NCI-H2029 (cell line): ENCODE measurements at regions not wholly inside any gene's neighbourhood (a gene's known extent, or its start where the extent isn't known, plus 50 kb on each side); places are given as distances from the start of the nearest gene placed in this dataset.

Experiments
- DNase-seq: peaks from one replicate; lab custom pipeline; 2025; lab: John Stamatoyannopoulos, UW

GRCh38 chr5:171509467-171509866, 90.0 kb downstream of the FGF18 start:
- DNase-seq: no peak

DNA sequence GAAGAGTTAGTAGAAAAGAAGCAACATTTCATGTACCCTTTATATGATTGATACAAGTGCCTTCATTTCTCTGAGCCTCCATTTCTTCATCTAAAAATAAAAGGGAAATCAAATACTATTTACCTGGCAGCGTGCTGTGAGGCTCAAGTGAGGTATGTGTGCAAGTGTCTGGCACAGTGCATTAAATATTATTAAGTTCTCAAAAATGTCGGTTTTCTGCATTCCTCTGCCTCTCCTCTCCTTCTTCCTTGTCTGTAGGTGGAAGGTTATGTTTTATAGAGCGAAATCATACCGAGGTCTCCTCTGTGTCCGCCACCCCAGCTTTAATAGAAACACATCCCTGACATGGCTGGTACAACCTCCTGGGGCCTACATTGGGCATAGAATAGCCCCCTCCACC, 93.0 kb downstream of the FGF18 start:
- DNase-seq: no peak

DNA sequence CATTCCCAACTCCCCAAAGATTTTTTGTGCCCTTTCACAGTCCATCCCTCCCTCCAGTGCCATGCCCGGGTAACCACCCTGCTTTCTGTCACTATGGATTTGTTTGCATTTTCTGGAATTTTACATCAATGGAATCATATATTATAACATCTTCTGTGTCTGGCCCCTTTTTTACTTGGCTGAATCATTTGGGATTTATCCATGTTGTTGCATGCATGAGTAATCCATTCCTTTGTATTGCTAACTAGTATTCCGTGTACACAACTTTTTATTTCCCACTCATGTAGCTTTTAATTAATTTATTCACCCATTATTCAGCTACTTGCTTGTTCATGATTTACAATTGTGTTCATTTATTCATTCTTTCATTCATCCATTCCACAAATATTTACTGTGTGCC, 94.1 kb downstream of the FGF18 start:
- DNase-seq: no peak

DNA sequence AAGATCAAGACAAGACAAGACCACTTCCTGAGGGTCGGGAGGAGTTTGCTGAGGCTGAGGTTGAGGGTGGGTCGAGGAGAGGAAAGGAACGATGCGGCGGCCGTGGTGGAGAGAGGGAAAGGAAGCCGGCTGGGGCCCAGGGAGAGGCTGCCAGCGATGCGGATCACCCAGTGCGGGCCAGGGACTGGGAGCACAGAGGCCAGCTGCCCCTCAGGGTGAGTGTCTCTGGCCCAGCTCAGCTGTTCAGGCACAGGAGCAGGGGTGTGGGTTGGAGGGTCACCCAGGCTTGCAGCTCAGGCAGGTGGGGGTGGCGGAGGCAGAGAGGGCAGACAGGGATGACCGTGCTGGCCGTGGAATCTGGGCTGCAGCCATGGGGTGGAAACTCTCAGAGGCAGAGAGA, 99.5 kb downstream of the FGF18 start:
- no peak for DNase-seq

GRCh38 chr5:171520300-171521174, 101.1 kb downstream of the FGF18 start:
- DNase-seq: no peak

DNA sequence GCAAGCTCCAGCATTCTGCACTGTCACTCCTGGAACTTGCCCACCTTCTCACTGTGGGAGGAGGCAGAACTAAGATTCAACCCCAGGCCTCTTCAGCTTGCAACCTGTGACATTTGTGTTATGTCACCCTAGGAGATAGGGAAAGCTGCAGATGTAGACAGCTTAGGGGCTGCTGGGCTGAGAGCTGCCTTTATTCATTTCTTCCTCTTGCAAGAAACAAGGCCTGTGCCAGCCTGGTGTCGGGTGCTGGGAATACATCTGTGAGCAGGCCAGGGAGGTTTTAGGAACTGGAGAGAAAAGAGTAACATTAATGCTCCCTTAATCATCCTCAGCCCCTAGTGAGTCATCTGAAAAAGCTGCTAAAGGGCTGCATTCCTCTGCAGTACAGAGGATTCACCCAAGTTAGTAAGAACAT, 101.8 kb downstream of the FGF18 start:
- no peak for DNase-seq

DNA sequence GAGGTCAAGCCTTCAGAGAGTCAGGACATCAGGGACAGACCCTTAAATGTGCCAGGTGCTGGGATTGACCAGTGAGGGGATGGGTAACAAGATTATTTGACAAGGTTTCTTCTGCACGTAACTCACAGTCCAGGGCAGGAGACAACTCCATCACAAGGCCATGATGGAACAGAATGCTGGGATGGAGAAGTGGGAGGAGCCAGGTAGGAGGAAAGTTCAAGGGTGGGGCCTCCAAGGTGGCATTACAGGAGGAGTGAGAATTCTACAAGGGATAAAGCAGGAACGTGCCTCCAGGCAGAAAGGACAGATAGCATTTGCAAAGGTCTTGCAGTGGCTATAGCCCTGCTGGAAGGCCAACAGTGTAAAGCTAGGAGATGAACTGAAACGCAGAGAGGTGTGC, 102.2 kb downstream of the FGF18 start:
- no peak for DNase-seq

DNA sequence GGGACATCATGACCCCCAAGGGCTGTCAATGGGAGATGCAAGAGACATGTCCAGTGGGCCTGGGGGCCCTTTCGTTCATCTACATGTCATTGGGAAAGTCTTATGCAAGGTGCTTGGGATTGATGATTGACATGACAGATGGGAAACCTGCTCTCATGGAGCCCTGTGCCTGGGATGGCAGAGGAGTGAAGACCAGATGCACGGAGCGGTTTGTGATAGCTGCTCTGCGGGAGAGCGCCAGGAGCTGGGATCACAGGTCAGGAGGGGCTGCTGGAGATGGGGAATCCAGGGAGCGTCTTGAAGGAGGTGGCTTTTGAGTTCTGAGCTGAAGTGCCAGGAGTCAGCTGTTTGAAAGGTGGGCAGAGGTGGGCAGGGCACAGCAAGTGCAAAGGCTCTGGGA, 104.3 kb downstream of the FGF18 start:
- DNase-seq: no peak

GRCh38 chr5:171524466-171524865, 105.0 kb downstream of the FGF18 start:
- DNase-seq: no peak

GRCh38 chr5:171525085-171525484, 105.6 kb downstream of the FGF18 start:
- no peak for DNase-seq

DNA sequence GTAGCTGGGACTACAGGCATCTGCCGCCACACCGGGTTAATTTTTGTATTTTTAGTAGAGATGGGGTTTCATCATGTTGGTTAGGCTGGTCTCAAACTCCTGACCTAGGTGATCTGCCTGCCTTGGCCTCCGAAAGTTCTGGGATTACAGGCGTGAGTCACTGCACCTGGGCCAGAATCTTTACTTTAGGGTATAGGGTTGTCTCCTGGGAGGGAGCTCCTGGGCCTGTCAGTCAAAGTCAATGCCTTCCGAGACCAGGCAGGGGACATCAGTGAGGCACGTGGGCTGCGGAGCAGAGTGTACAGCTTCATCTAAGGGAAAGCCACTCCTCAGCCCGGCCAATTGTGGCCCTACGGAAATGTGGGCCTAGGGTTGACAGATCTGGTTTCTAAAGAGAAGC, 108.6 kb downstream of the FGF18 start:
- no peak for DNase-seq

GRCh38 chr5:171528865-171529614, 109.6 kb downstream of the FGF18 start:
- DNase-seq: no peak

- no peak for DNase-seq
Measured at GRCh38 chr5:171531638-171532037, 112.2 kb downstream of the FGF18 start.

DNA sequence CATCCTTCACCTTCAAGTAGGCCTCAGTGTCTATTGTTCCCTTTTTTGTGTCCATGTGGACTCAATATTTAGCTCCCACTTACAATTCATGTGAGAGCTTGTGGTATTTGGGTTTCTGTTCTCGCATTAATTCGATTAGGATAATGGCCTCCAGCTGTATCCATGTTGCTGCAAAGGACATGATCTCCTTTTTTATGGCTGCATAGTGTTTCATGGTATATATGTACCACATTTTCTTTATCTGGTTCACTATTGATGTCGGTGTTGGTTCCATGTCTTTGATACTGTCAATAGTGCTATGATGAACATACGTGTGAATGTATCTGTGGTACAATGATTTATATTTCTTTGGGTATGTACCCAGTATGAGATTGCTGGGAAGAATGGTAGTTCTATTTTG, 113.7 kb downstream of the FGF18 start:
- DNase-seq: no peak

DNA sequence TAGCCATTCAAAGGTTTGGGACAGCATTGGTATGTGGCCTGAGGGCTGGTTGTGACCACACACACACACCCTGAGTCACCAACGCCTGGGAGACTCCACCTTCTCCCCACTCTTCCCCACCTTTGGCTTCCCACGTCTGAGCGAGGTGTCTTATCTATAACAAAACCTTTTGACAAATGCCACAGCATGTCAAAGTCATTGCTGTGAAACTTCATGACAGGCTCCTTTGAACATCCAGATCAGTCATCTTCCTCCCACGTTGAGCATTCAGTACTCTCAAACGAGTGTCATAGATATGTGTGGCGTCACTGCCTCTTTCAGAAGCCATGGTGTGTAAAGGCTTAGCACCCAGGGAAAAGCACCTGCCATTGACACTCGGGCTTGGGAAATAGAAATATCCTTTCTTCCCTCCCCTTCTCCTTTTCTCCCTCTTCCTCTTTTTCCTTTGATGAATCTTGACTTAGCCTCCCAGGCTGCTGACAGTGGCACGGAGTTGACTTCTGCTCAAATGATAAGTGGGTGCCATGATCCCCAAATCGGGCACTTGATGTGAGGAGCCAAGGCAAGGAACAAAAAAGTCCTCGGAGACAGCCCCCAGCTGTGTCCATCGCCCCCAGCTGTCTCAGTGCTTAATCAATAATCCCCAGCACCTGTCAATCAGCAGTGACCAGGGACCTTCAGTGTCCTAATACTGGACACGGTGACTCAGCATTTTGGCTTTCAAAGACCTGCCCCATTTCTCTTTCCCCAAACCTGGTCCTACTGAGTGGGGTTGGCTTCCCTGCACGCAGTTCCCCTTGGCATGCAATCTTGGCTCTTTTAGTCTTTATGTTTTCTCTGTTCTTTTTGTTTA, 114.8 kb downstream of the FGF18 start:
- no peak for DNase-seq

- no peak for DNase-seq
Measured at GRCh38 chr5:171535162-171535561, 115.7 kb downstream of the FGF18 start.

- no peak for DNase-seq
Measured at GRCh38 chr5:171537070-171537849, 117.8 kb downstream of the FGF18 start.

- DNase-seq: no peak
Measured at GRCh38 chr5:171537923-171538537, 118.6 kb downstream of the FGF18 start.

GRCh38 chr5:171538681-171539080, 119.2 kb downstream of the FGF18 start:
- no peak for DNase-seq

- DNase-seq: no peak
Measured at GRCh38 chr5:171540865-171541264, 121.4 kb downstream of the FGF18 start.

DNA sequence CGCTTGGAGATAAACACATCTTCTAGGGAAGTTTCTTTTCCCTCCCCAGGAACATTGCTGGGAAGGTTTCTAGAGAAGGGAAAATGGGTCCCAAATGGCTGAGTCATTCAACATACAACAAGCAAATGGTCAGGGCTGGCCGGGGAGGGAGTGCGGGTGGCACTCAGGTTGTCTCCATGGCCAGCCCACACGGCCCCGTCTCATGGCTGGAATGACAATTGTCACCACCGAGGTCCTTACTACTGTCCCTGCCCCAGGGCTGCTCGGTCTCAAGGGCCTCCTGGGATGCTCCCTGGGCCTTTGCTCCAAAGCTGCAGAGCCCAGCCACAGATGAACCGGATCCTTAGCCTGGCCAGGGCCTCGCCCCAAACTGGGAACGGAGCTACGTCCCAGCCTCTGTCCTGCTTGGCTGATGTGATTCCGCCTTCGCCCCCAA, 121.9 kb downstream of the FGF18 start:
- no peak for DNase-seq
